Natural killer cell treated with Interleukin-12 subunit alpha and Interleukin-12 subunit beta and Interleukin-15 and Interleukin-18, amount 100 ng/mL, for 72 hours (primary cell): ENCODE measurements at regions not wholly inside any gene's neighbourhood (a gene's known extent, or its start where the extent isn't known, plus 50 kb on each side); places are given as distances from the start of the nearest gene placed in this dataset.

Source experiments
- ATAC-seq, 2 donors: fragments of 150-1000 bp; cut with Tn5 transposase in 1 of 2; sonication (Bioruptor Pico), chemical (Tn5 transposase) in 1 of 2; 2 replicates each; pipeline ENCODE4 v1.10.0; 2021
- DNase-seq: peaks from one replicate; pipeline ENCODE4 v3.0.0; 2022; ENCODE audit warnings: low spot score
- H3K27ac Mint-ChIP-seq, 2 donors: 1 replicate in 1 of 2; 2 replicates in 1 of 2; pipeline ENCODE4 v1.8.0; 2022; ENCODE audit warnings: mixed read lengths in 2 of 2, mild to moderate bottlenecking in 1 of 2, moderate library complexity in 1 of 2
- H3K27me3 Mint-ChIP-seq, 2 donors: 1 replicate in 1 of 2; 2 replicates in 1 of 2; pipeline ENCODE4 v1.8.0; 2022; ENCODE audit warnings: mixed read lengths in 2 of 2
- H3K36me3 Mint-ChIP-seq: one replicate; pipeline ENCODE4 v1.8.0; 2022; ENCODE audit warnings: mixed read lengths
- H3K4me1 Mint-ChIP-seq, 2 donors: 1 replicate in 1 of 2; 2 replicates in 1 of 2; pipeline ENCODE4 v1.8.0; 2022; ENCODE audit warnings: low read depth in 2 of 2, mixed read lengths in 2 of 2, mild to moderate bottlenecking in 1 of 2
- H3K4me3 Mint-ChIP-seq: one replicate; pipeline ENCODE4 v1.8.0; 2022; ENCODE audit warnings: mixed read lengths
- H3K9me3 Mint-ChIP-seq: 2 replicates; pipeline ENCODE4 v1.8.0; 2022; ENCODE audit warnings: mixed read lengths

GRCh38 chr2:234687718-234688475 is 191.0 kb upstream of the ARL4C start:
- Mint-ChIP-seq H3K27ac (no peak overlapping the region), H3K9me3 (peaks cover 3% of the 10 kb centered on the region), H3K27me3 (peaks cover 19 to 22% of the 10 kb centered on the region in 2 donors), H3K4me3 (no peak overlapping the region), H3K4me1 (peaks cover 3% of the 10 kb centered on the region in 2 donors), H3K36me3 (no peaks in the 10 kb centered on the region)
- DNase-seq (no peak), ATAC-seq (peak in 1 of 2 donors; percentile 24)

GRCh38 chr2:234686088-234686890 is 189.4 kb upstream of the ARL4C start:
- Mint-ChIP-seq H3K27ac (no peak overlapping the region), H3K27me3 (peaks cover 3 to 11% of the 10 kb centered on the region in 2 donors), H3K36me3 (no peaks in the 10 kb centered on the region), H3K9me3 (peaks cover 7% of the 10 kb centered on the region), H3K4me1 (peaks cover 7 to 8% of the 10 kb centered on the region in 2 donors), H3K4me3 (no peak overlapping the region)
- no peak for ATAC-seq
- DNase-seq: no peak

GRCh38 chr2:234684466-234684865 is 187.6 kb upstream of the ARL4C start:
- ATAC-seq (no peak), DNase-seq (no peak)
- Mint-ChIP-seq H3K4me3 (no peak overlapping the region), H3K36me3 (no peaks in the 10 kb centered on the region), H3K4me1 (peaks cover 7 to 8% of the 10 kb centered on the region in 2 donors), H3K9me3 (peaks cover 7% of the 10 kb centered on the region), H3K27me3 (peaks cover 0 to 11% of the 10 kb centered on the region in 2 donors), H3K27ac (no peak overlapping the region)

GRCh38 chr2:234683950-234684349 is 187.1 kb upstream of the ARL4C start:
- ATAC-seq (no peak), DNase-seq (no peak)
- Mint-ChIP-seq H3K4me1 (peaks cover 7 to 8% of the 10 kb centered on the region in 2 donors), H3K36me3 (no peaks in the 10 kb centered on the region), H3K4me3 (no peak overlapping the region), H3K27me3 (peaks cover 0 to 11% of the 10 kb centered on the region in 2 donors), H3K27ac (no peak overlapping the region), H3K9me3 (peaks cover 7% of the 10 kb centered on the region)

- H3K4me1 Mint-ChIP-seq: peaks cover 7 to 8% of the 10 kb centered on the region in 2 donors
- DNase-seq: no peak
- peaks cover 7% of the 10 kb centered on the region for H3K9me3 Mint-ChIP-seq
- peak overlapping the region in 1 of 2 donors; percentile 51 for H3K27ac Mint-ChIP-seq
- ATAC-seq: no peak
- H3K4me3 Mint-ChIP-seq: no peak overlapping the region
- peaks cover 6 to 11% of the 10 kb centered on the region in 2 donors for H3K27me3 Mint-ChIP-seq
- no peaks in the 10 kb centered on the region for H3K36me3 Mint-ChIP-seq
These were observed 185.8 kb upstream of the ARL4C start for GRCh38 chr2:234682492-234683228.

GRCh38 chr2:234680688-234681619 is 184.1 kb upstream of the ARL4C start:
- no peak for DNase-seq
- H3K27ac Mint-ChIP-seq: no peak overlapping the region
- peaks cover 7 to 8% of the 10 kb centered on the region in 2 donors for H3K4me1 Mint-ChIP-seq
- H3K36me3 Mint-ChIP-seq: no peaks in the 10 kb centered on the region
- peaks cover 7% of the 10 kb centered on the region for H3K9me3 Mint-ChIP-seq
- peaks cover 5 to 8% of the 10 kb centered on the region in 2 donors for H3K27me3 Mint-ChIP-seq
- no peak overlapping the region for H3K4me3 Mint-ChIP-seq
- no peak for ATAC-seq

GRCh38 chr2:234679741-234680687 is 183.1 kb upstream of the ARL4C start:
- no peaks in the 10 kb centered on the region for H3K36me3 Mint-ChIP-seq
- DNase-seq (no peak), ATAC-seq (peak in 1 of 2 donors; percentile 28)
- no peak overlapping the region for H3K4me3 Mint-ChIP-seq
- peaks cover 7% of the 10 kb centered on the region for H3K9me3 Mint-ChIP-seq
- H3K27me3 Mint-ChIP-seq: peaks cover 2 to 10% of the 10 kb centered on the region in 2 donors
- peaks cover 7 to 8% of the 10 kb centered on the region in 2 donors for H3K4me1 Mint-ChIP-seq
- H3K27ac Mint-ChIP-seq: no peak overlapping the region

GRCh38 chr2:234679301-234679740 is 182.4 kb upstream of the ARL4C start:
- no peaks in the 10 kb centered on the region for H3K36me3 Mint-ChIP-seq

GRCh38 chr2:234678711-234679110 is 181.8 kb upstream of the ARL4C start:
- Mint-ChIP-seq H3K27ac (no peak overlapping the region), H3K36me3 (no peaks in the 10 kb centered on the region), H3K9me3 (peaks cover 7% of the 10 kb centered on the region), H3K4me1 (peaks cover 7 to 8% of the 10 kb centered on the region in 2 donors), H3K4me3 (no peak overlapping the region), H3K27me3 (peaks cover 4 to 21% of the 10 kb centered on the region in 2 donors)
- DNase-seq (no peak), ATAC-seq (no peak)

More at GRCh38 chr2:234679301-234679740, 182.4 kb upstream of the ARL4C start:
- H3K27me3 Mint-ChIP-seq: peaks cover 3 to 17% of the 10 kb centered on the region in 2 donors
- DNase-seq (no peak), ATAC-seq (no peak)
- peaks cover 7 to 8% of the 10 kb centered on the region in 2 donors for H3K4me1 Mint-ChIP-seq
- H3K27ac Mint-ChIP-seq: no peak overlapping the region
- no peak overlapping the region for H3K4me3 Mint-ChIP-seq
- H3K9me3 Mint-ChIP-seq: peaks cover 7% of the 10 kb centered on the region

GRCh38 chr2:234677758-234678538 is 181.1 kb upstream of the ARL4C start:
- H3K27ac Mint-ChIP-seq: no peak overlapping the region
- peaks cover 4% of the 10 kb centered on the region for H3K9me3 Mint-ChIP-seq
- ATAC-seq: no peak
- no peak overlapping the region for H3K4me3 Mint-ChIP-seq
- peaks cover 8 to 26% of the 10 kb centered on the region in 2 donors for H3K27me3 Mint-ChIP-seq
- H3K4me1 Mint-ChIP-seq: peaks cover 4 to 5% of the 10 kb centered on the region in 2 donors
- no peaks in the 10 kb centered on the region for H3K36me3 Mint-ChIP-seq
- no peak for DNase-seq

- ATAC-seq (no peak), DNase-seq (no peak)
- Mint-ChIP-seq H3K27me3 (peaks cover 8 to 28% of the 10 kb centered on the region in 2 donors), H3K27ac (no peak overlapping the region), H3K4me3 (no peak overlapping the region), H3K36me3 (no peaks in the 10 kb centered on the region), H3K4me1 (no peaks in the 10 kb centered on the region), H3K9me3 (no peaks in the 10 kb centered on the region)
These were observed 180.0 kb upstream of the ARL4C start for GRCh38 chr2:234676783-234677450.
